ENCODE measurements at regions not wholly inside any gene's neighbourhood (a gene's known extent, or its start where the extent isn't known, plus 50 kb on each side); places are given as distances from the start of the nearest gene placed in this dataset.

- no peaks in the 10 kb centered on the region for H3K79me2 ChIP-seq (ENCODE audit: control insufficient read depth, insufficient read depth, low read length)
- H4K20me1 ChIP-seq (replicated peaks; ENCODE audit: control insufficient read depth, extremely low read depth, insufficient read depth, low read length) = no peaks in the 10 kb centered on the region
- BruUV-seq (replicated peaks) = no TSS peak
- no peak for DNase-seq (ENCODE audit: low read depth, low spot score)
- TF ChIP-seq FOS (IDR thresholded peaks at IDR 0.05; ENCODE audit: borderline replicate concordance, insufficient read depth, low read length) = no peak
- H3K9ac ChIP-seq (replicated peaks; ENCODE audit: extremely low read depth, insufficient read depth, low read length) = no peak overlapping the region
- H2AFZ ChIP-seq (ENCODE audit: low read depth, low read length) = no peak overlapping the region
- intact Hi-C loops (cut with micrococcal nuclease) (no loop called here), dilution Hi-C loops (cut with MboI; ENCODE audit: extremely low pct_ligation_motif_present, low sequenced_read_pairs) (no loop called here)
- no peak for FAIRE-seq
- peaks cover 2% of the 10 kb centered on the region for H3K9me3 ChIP-seq (replicated peaks; ENCODE audit: control insufficient read depth, insufficient read depth, low read length)
- no peak overlapping the region for H3K27ac ChIP-seq (ENCODE audit: insufficient read depth, low read depth, low read length)
- no peaks in the 10 kb centered on the region for H3K36me3 ChIP-seq (ENCODE audit: control insufficient read depth in 2 of 2, extremely low read depth in 1 of 2, insufficient read depth in 2 of 2, low read length in 2 of 2)
- no peaks in the 10 kb centered on the region for H3K27me3 ChIP-seq (ENCODE audit: control insufficient read depth in 2 of 2, insufficient read depth in 2 of 2, low read length in 2 of 2)
- H3K4me1 ChIP-seq (ENCODE audit: control insufficient read depth, extremely low read depth, insufficient read depth, low read length) = no peaks in the 10 kb centered on the region
- H3K4me2 ChIP-seq (ENCODE audit: insufficient read depth, low read length) = no peak overlapping the region
- no peak overlapping the region for H3K4me3 ChIP-seq (replicated peaks in 1 of 3; ENCODE audit: insufficient read depth in 1 of 3, low read depth in 1 of 3, low read length in 3 of 3)
- H3K9me1 ChIP-seq (replicated peaks; ENCODE audit: control insufficient read depth, extremely low read depth, insufficient read depth, low read length) = no peaks in the 10 kb centered on the region
- ChIA-PET POLR2A (no interaction called here), CTCF (no interaction called here)
Observed at GRCh38 chr13:81726037-81726726, 1385.3 kb upstream of the SPRY2 start.

GRCh38 chr13:81722456-81722855 lies 1381.5 kb upstream of the SPRY2 start:
- ChIA-PET CTCF (no interaction called here), POLR2A (no interaction called here)
- intact Hi-C loops (cut with micrococcal nuclease) = no loop called here

More at GRCh38 chr13:81722456-81722855, 1381.5 kb upstream of the SPRY2 start:
- Histone ChIP-seq H3K4me2 (ENCODE audit: insufficient read depth, low read length) (no peak overlapping the region), H3K9me1 (replicated peaks; ENCODE audit: control insufficient read depth, extremely low read depth, insufficient read depth, low read length) (no peaks in the 10 kb centered on the region), H3K4me1 (ENCODE audit: control insufficient read depth, extremely low read depth, insufficient read depth, low read length) (no peaks in the 10 kb centered on the region), H3K27me3 (ENCODE audit: control insufficient read depth in 2 of 2, insufficient read depth in 2 of 2, low read length in 2 of 2) (no peaks in the 10 kb centered on the region), H3K79me2 (ENCODE audit: control insufficient read depth, insufficient read depth, low read length) (no peaks in the 10 kb centered on the region), H3K9me3 (replicated peaks; ENCODE audit: control insufficient read depth, insufficient read depth, low read length) (peaks cover 4% of the 10 kb centered on the region), H3K4me3 (replicated peaks in 1 of 3; ENCODE audit: insufficient read depth in 1 of 3, low read depth in 1 of 3, low read length in 3 of 3) (no peak overlapping the region), H4K20me1 (replicated peaks; ENCODE audit: control insufficient read depth, extremely low read depth, insufficient read depth, low read length) (no peaks in the 10 kb centered on the region), H2AFZ (ENCODE audit: low read depth, low read length) (no peak overlapping the region), H3K27ac (ENCODE audit: insufficient read depth, low read depth, low read length) (no peak overlapping the region), H3K9ac (replicated peaks; ENCODE audit: extremely low read depth, insufficient read depth, low read length) (no peak overlapping the region), H3K36me3 (ENCODE audit: control insufficient read depth in 2 of 2, extremely low read depth in 1 of 2, insufficient read depth in 2 of 2, low read length in 2 of 2) (no peaks in the 10 kb centered on the region)
- FAIRE-seq (no peak), DNase-seq (ENCODE audit: low read depth, low spot score) (no peak)
- TF ChIP-seq POLR2A (IDR thresholded peaks at IDR 0.05; ENCODE audit: low read depth, low read length) (no peak), GATA2 (IDR thresholded peaks at IDR 0.05; ENCODE audit: insufficient read depth, insufficient read length, low read depth, low read length) (no peak), POLR2AphosphoS5 (IDR thresholded peaks at IDR 0.05; ENCODE audit: insufficient read depth, low read depth, low read length) (no peak), FOS (IDR thresholded peaks at IDR 0.05; ENCODE audit: borderline replicate concordance, insufficient read depth, low read length) (no peak), EZH2 (IDR thresholded peaks at IDR 0.05; ENCODE audit: borderline replicate concordance, low read depth, low read length, severe bottlenecking) (no peak), MYC (IDR thresholded peaks at IDR 0.05; ENCODE audit: low read depth, low read length) (no peak), JUN (IDR thresholded peaks at IDR 0.05; ENCODE audit: borderline replicate concordance, insufficient read depth, insufficient read length, low read depth) (no peak)
- TF ChIP-seq, protein P1, sequence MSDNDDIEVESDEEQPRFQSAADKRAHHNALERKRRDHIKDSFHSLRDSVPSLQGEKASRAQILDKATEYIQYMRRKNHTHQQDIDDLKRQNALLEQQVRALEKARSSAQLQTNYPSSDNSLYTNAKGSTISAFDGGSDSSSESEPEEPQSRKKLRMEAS (IDR thresholded peaks at IDR 0.05; ENCODE audit: insufficient read depth, insufficient read length) = no peak
- TF ChIP-seq, protein P2, sequence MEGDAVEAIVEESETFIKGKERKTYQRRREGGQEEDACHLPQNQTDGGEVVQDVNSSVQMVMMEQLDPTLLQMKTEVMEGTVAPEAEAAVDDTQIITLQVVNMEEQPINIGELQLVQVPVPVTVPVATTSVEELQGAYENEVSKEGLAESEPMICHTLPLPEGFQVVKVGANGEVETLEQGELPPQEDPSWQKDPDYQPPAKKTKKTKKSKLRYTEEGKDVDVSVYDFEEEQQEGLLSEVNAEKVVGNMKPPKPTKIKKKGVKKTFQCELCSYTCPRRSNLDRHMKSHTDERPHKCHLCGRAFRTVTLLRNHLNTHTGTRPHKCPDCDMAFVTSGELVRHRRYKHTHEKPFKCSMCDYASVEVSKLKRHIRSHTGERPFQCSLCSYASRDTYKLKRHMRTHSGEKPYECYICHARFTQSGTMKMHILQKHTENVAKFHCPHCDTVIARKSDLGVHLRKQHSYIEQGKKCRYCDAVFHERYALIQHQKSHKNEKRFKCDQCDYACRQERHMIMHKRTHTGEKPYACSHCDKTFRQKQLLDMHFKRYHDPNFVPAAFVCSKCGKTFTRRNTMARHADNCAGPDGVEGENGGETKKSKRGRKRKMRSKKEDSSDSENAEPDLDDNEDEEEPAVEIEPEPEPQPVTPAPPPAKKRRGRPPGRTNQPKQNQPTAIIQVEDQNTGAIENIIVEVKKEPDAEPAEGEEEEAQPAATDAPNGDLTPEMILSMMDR (IDR thresholded peaks at IDR 0.05; ENCODE audit: extremely low read depth in 1 of 2, insufficient read depth in 1 of 2, low read depth in 1 of 2, low read length in 2 of 2) = no peak
- dilution Hi-C loops (cut with MboI; ENCODE audit: extremely low pct_ligation_motif_present, low sequenced_read_pairs) = no loop called here
- no TSS peak for BruUV-seq (replicated peaks)

All from endothelial cell of umbilical vein (primary cell).